ENCODE measurements at regions not wholly inside any gene's neighbourhood (a gene's known extent, or its start where the extent isn't known, plus 50 kb on each side); places are given as distances from the start of the nearest gene placed in this dataset.

DNA sequence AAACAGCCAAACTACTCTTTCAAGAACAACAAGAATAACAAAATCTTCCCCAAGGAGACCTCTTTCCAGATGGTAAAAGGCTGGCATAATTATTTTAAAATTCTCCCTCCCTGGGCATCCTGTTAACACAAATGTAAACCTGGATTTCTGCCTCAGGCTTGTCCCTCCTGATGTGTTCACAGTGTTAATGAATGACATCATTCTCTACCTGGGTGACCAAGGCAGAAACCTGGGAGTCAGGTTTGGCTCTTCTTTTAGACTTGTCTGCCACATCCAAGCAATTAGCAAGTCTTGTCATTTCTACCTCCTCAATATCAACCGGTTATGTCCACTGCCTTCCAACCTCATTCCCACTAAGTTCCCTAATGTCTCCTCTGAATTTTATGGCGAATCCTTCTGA is 368.7 kb upstream of the TBL1XR1 start (continued):
- no peak for TF ChIP-seq RXRA (IDR thresholded peaks at IDR 0.05; ENCODE audit: insufficient read depth, low read depth, low read length)

- FAIRE-seq: no peak
- no peaks in the 10 kb centered on the region for H3K79me2 ChIP-seq (ENCODE audit: control insufficient read depth in 1 of 2, insufficient read depth in 2 of 2, low read length in 2 of 2)
- no peak overlapping the region for H4K91ac ChIP-seq (replicated peaks; ENCODE audit: insufficient read length, low read length)
- H3K23ac ChIP-seq (ENCODE audit: insufficient read length): no peak overlapping the region
- H3K27me3 ChIP-seq (replicated peaks in 1 of 4; ENCODE audit: control insufficient read depth in 3 of 4, extremely low read depth in 1 of 4, insufficient read depth in 3 of 4, low read length in 3 of 4): no peaks in the 10 kb centered on the region
- no peak overlapping the region for H4K8ac ChIP-seq (ENCODE audit: extremely low read depth, insufficient read depth, low read length)
- H3K27ac ChIP-seq (ENCODE audit: low read depth, low read length): no peak overlapping the region
- no peak overlapping the region for H4K5ac ChIP-seq (ENCODE audit: insufficient read length, low read depth, low read length)
- H3K18ac ChIP-seq (ENCODE audit: extremely low read depth, low read length): no peak overlapping the region
- WGBS, 2 experiments (ENCODE audit: extremely low coverage in 1 of 2, insufficient coverage in 1 of 2, insufficient read length in 1 of 2, insufficient replicate concordance in 2 of 2, low coverage in 1 of 2, low lambda C conversion rate in 2 of 2, missing lambda C conversion rate in 1 of 2): 88% methylated on average over 1 of the region's 1 CpG; no CpG with 5 or more reads in 1 of the 2 experiments
- no peak overlapping the region for H3K4ac ChIP-seq (replicated peaks; ENCODE audit: insufficient read length, low read depth, low read length)
- no peak overlapping the region for H3K14ac ChIP-seq (ENCODE audit: insufficient read length)
- H3K23me2 ChIP-seq (ENCODE audit: low read depth, low read length): no peaks in the 10 kb centered on the region
- H2BK20ac ChIP-seq (ENCODE audit: low read length): no peak overlapping the region
- no peak overlapping the region for H2AK5ac ChIP-seq (ENCODE audit: low read depth, low read length)
- H3K4me3 ChIP-seq (ENCODE audit: extremely low read depth in 1 of 4, insufficient read depth in 2 of 4, low read depth in 3 of 4, low read length in 4 of 4): no peak overlapping the region
- ChIA-PET POLR2A (ENCODE audit: partially characterized antibody) (no interaction called here), CTCF (ENCODE audit: partially characterized antibody) (no interaction called here)
- peaks cover 0 to 3% of the 10 kb centered on the region in 2 experiments; a peak in 1 of 4 replicates for H3K9me3 ChIP-seq (ENCODE audit: insufficient read depth in 2 of 2, low read depth in 1 of 2, low read length in 1 of 2)
- no peaks in the 10 kb centered on the region for H3K79me1 ChIP-seq (ENCODE audit: low read depth, low read length)
- no peak overlapping the region for H2AFZ ChIP-seq (ENCODE audit: low read length)
- no peak overlapping the region for H2BK15ac ChIP-seq (ENCODE audit: low read length)
- no peak for DNase-seq (ENCODE audit: low read depth in 1 of 2, low spot score in 2 of 2)
- no peak overlapping the region for H2BK12ac ChIP-seq (ENCODE audit: low read depth, low read length)
- H3K56ac ChIP-seq (replicated peaks; ENCODE audit: insufficient read length, low read depth, low read length): no peak overlapping the region
- no peak overlapping the region for H3K9ac ChIP-seq (replicated peaks in 1 of 4; ENCODE audit: extremely low read depth in 1 of 4, low read depth in 3 of 4, low read length in 3 of 4)
- H3K4me1 ChIP-seq (replicated peaks in 1 of 4; ENCODE audit: control insufficient read depth in 3 of 4, insufficient read depth in 4 of 4, low read length in 3 of 4): peaks cover 0 to 5% (median 2%) of the 10 kb centered on the region in 4 experiments; a peak in 3 of 7 replicates
- H2BK120ac ChIP-seq (replicated peaks; ENCODE audit: low read depth, low read length): no peak overlapping the region
- H3K4me2 ChIP-seq (ENCODE audit: insufficient read depth in 1 of 2, low read depth in 2 of 2, low read length in 2 of 2): no peak overlapping the region
- H4K20me1 ChIP-seq (replicated peaks in 1 of 2; ENCODE audit: control insufficient read depth in 1 of 2, insufficient read depth in 2 of 2, low read length in 2 of 2): no peaks in the 10 kb centered on the region
- H2BK5ac ChIP-seq (ENCODE audit: low read depth, low read length): no peak overlapping the region
- no peaks in the 10 kb centered on the region for H3K36me3 ChIP-seq (ENCODE audit: control insufficient read depth in 2 of 4, insufficient read depth in 4 of 4, low read length in 3 of 4)
- TF ChIP-seq JUND (IDR thresholded peaks at IDR 0.05; ENCODE audit: low read length): no peak
- TF ChIP-seq TBP (IDR thresholded peaks at IDR 0.05; ENCODE audit: low read depth, low read length): no peak
- TF ChIP-seq, protein P1, sequence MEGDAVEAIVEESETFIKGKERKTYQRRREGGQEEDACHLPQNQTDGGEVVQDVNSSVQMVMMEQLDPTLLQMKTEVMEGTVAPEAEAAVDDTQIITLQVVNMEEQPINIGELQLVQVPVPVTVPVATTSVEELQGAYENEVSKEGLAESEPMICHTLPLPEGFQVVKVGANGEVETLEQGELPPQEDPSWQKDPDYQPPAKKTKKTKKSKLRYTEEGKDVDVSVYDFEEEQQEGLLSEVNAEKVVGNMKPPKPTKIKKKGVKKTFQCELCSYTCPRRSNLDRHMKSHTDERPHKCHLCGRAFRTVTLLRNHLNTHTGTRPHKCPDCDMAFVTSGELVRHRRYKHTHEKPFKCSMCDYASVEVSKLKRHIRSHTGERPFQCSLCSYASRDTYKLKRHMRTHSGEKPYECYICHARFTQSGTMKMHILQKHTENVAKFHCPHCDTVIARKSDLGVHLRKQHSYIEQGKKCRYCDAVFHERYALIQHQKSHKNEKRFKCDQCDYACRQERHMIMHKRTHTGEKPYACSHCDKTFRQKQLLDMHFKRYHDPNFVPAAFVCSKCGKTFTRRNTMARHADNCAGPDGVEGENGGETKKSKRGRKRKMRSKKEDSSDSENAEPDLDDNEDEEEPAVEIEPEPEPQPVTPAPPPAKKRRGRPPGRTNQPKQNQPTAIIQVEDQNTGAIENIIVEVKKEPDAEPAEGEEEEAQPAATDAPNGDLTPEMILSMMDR (IDR thresholded peaks at IDR 0.05; ENCODE audit: control extremely low read depth in 1 of 3, insufficient read depth in 1 of 3, low read depth in 1 of 3, low read length in 3 of 3): no peak
- TF ChIP-seq TEAD4 (IDR thresholded peaks at IDR 0.05; ENCODE audit: low read depth, low read length): no peak
- no peak for TF ChIP-seq NANOG (IDR thresholded peaks at IDR 0.05; ENCODE audit: insufficient read depth, low read depth, low read length, poor library complexity, severe bottlenecking)
- TF ChIP-seq CEBPB (IDR thresholded peaks at IDR 0.05; ENCODE audit: low read depth, low read length): no peak
- no peak for TF ChIP-seq MAFK (IDR thresholded peaks at IDR 0.05; ENCODE audit: low read depth, low read length)
- no peak for TF ChIP-seq RAD21 (IDR thresholded peaks at IDR 0.05 in 1 of 2, conservative IDR thresholded peaks at IDR 0.05 in 1 of 2; ENCODE audit: low read depth in 2 of 2, low read length in 2 of 2)
- no peak for TF ChIP-seq TAF7 (optimal IDR thresholded peaks at IDR 0.05; ENCODE audit: borderline replicate concordance, low read depth, low read length)
These were observed 370.6 kb upstream of the TBL1XR1 start for GRCh38 chr3:177567833-177568232.
